HuH-7 (cell line): ENCODE measurements at regions not wholly inside any gene's neighbourhood (a gene's known extent, or its start where the extent isn't known, plus 50 kb on each side); places are given as distances from the start of the nearest gene placed in this dataset.
"Not testable (repeated sequence)": the region's sequence is repeated elsewhere in the genome, so short reads cannot be mapped to it uniquely, and the experiment has no call there.

Experiments used
- DNase-seq: peaks from one replicate; pipeline ENCODE4 v3.0.0; 2011; ENCODE audit warnings: low spot score

- no peak for DNase-seq
Measured at GRCh38 chr5:126056352-126056751, 366.9 kb upstream of the GRAMD2B start.

- no peak for DNase-seq
Measured at GRCh38 chr5:126056851-126057622, 366.2 kb upstream of the GRAMD2B start.

GRCh38 chr5:126058392-126058791 lies 364.8 kb upstream of the GRAMD2B start:
- not testable (repeated sequence) for DNase-seq

GRCh38 chr5:126062398-126063221 lies 360.6 kb upstream of the GRAMD2B start:
- DNase-seq: no peak

GRCh38 chr5:126065061-126065460 lies 358.1 kb upstream of the GRAMD2B start:
- DNase-seq: no peak

- DNase-seq: no peak
Measured at GRCh38 chr5:126066836-126067235, 356.4 kb upstream of the GRAMD2B start.

GRCh38 chr5:126067404-126067803 lies 355.8 kb upstream of the GRAMD2B start:
- no peak for DNase-seq

GRCh38 chr5:126069329-126069728 lies 353.9 kb upstream of the GRAMD2B start:
- DNase-seq: no peak

- no peak for DNase-seq
Measured at GRCh38 chr5:126070481-126070880, 352.7 kb upstream of the GRAMD2B start.

GRCh38 chr5:126074538-126074937 lies 348.7 kb upstream of the GRAMD2B start:
- no peak for DNase-seq

- DNase-seq: no peak
Measured at GRCh38 chr5:126079266-126079665, 343.9 kb upstream of the GRAMD2B start.

- DNase-seq: no peak
Measured at GRCh38 chr5:126081209-126081608, 342.0 kb upstream of the GRAMD2B start.

- no peak for DNase-seq
Measured at GRCh38 chr5:126093041-126093440, 330.2 kb upstream of the GRAMD2B start.

GRCh38 chr5:126093718-126094117 lies 329.5 kb upstream of the GRAMD2B start:
- no peak for DNase-seq

- no peak for DNase-seq
Measured at GRCh38 chr5:126094991-126095390, 328.2 kb upstream of the GRAMD2B start.

GRCh38 chr5:126096442-126097006 lies 326.7 kb upstream of the GRAMD2B start:
- no peak for DNase-seq

- no peak for DNase-seq
Measured at GRCh38 chr5:126097876-126098275, 325.3 kb upstream of the GRAMD2B start.

GRCh38 chr5:126098330-126099017 lies 324.7 kb upstream of the GRAMD2B start:
- no peak for DNase-seq

- DNase-seq: no peak
Measured at GRCh38 chr5:126099077-126099476, 324.1 kb upstream of the GRAMD2B start.

- peak; percentile 18 for DNase-seq
Measured at GRCh38 chr5:126100767-126101166, 322.4 kb upstream of the GRAMD2B start.

GRCh38 chr5:126101901-126102300 lies 321.3 kb upstream of the GRAMD2B start:
- no peak for DNase-seq

- no peak for DNase-seq
Measured at GRCh38 chr5:126103050-126103449, 320.2 kb upstream of the GRAMD2B start.
